ENCODE measurements at regions not wholly inside any gene's neighbourhood (a gene's known extent, or its start where the extent isn't known, plus 50 kb on each side); places are given as distances from the start of the nearest gene placed in this dataset.

GRCh38 chr3:30354972-30355371, 251.4 kb upstream of the TGFBR2 start:
- TF ChIP-seq CTCF (IDR thresholded peaks at IDR 0.05) (no peak), POLR2A (IDR thresholded peaks at IDR 0.05) (no peak)
